NT2/D1 (cell line): ENCODE measurements at regions not wholly inside any gene's neighbourhood (a gene's known extent, or its start where the extent isn't known, plus 50 kb on each side); places are given as distances from the start of the nearest gene placed in this dataset.

Experiments used
- SUZ12 ChIP-seq: IDR thresholded peaks from 2 replicates; pipeline ENCODE4 v1.6.1; 2011; ENCODE audit not compliant: insufficient read length, insufficient read depth; ENCODE audit errors: extremely low read depth
- YY1 ChIP-seq: IDR thresholded peaks from 2 replicates; pipeline ENCODE4 v1.6.1; 2011; ENCODE audit not compliant: insufficient read length, insufficient read depth

DNA sequence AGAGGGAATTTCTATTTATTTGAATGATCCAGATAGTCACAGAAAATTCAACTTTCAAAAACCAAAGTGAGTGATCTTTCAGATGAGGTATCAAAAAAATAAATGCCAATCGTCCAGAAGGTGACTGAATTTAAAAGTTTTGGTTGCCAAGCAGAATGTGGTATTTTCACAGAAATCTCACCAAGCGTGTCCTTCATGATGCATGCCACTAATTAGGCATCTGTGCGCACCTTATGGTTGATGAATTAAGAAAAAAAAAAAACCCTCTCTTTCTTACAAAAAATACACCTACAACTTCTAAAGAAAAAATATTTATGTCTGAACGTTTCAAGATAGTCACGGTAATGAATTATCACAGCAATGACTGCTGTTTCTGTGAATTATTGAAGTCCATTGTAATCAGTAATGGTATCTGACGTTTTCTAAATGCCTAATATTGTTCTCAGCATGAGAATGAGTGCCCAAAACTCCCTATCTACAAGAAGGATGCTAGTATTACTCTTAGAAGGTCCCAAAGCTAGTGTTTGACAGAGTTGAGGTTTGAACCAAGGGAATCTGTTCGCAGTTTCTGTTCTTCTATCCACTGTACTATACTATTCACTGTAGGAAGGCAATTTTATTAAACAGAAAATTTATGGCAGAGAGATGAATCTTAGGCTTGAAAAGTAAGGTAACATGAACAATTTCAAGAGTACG is 219.6 kb upstream of the NETO1 start:
- TF ChIP-seq YY1 (no peak), SUZ12 (no peak)
